GM19467 (cell line): ENCODE measurements at regions not wholly inside any gene's neighbourhood (a gene's known extent, or its start where the extent isn't known, plus 50 kb on each side); places are given as distances from the start of the nearest gene placed in this dataset.

Experiments used
- ATAC-seq: cut with Tn5 transposase; IDR thresholded peaks from one replicate; pipeline ENCODE4 v1.9.1; 2021; ENCODE audit warnings: mild to moderate bottlenecking, moderate library complexity; ENCODE audit not compliant: unreplicated experiment

GRCh38 chr12:93127582-93128331 lies 198.7 kb upstream of the EEA1 start:
- no peak for ATAC-seq

- ATAC-seq = no peak
Measured at GRCh38 chr12:93128332-93128707, 199.2 kb upstream of the EEA1 start.

- ATAC-seq = no peak
Measured at GRCh38 chr12:93130366-93131054, 201.4 kb upstream of the EEA1 start.

DNA sequence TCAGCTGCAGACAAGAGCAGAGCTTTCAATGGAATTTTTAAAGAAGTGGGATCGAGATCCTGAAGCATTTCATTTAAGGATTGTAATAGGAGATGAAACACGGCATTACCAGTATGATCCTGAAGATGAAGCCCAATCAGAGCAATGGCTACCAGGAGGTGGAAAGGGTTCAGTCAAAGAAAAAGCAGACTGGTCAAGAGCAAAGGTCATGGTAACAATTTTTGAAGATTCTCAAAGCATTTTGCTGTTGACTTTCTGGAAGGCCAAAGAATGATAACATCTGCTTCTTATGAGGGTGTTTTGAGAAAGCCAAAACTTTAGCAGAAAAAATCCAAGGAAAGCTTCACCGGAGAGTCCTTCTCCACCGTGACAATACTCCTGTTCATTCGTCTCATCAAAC lies 204.3 kb upstream of the EEA1 start:
- no peak for ATAC-seq

- ATAC-seq = no peak
Measured at GRCh38 chr12:93134175-93134890, 205.2 kb upstream of the EEA1 start.

DNA sequence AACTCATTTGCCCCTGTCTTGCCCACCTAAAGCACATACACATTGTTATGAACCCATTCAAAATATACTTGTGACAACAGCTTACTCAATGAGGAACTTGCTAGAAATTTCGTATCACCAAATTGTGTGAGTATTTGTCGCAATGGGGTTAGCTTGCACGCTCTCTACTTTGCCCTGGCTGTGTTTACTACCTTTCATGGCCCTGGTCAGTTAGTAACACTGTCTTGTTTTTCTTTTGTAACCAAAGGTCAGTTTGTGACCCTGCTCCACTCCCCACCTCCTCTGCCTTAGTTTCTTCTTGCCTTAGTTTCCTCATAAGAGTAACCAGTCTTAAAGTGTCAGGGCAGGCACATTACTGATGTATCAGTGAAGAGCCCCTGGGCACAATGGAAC lies 205.8 kb upstream of the EEA1 start:
- ATAC-seq = no peak

- ATAC-seq = peak; percentile 29
Measured at GRCh38 chr12:93135286-93136239, 206.5 kb upstream of the EEA1 start.

GRCh38 chr12:93136253-93137055 lies 207.4 kb upstream of the EEA1 start:
- no peak for ATAC-seq

DNA sequence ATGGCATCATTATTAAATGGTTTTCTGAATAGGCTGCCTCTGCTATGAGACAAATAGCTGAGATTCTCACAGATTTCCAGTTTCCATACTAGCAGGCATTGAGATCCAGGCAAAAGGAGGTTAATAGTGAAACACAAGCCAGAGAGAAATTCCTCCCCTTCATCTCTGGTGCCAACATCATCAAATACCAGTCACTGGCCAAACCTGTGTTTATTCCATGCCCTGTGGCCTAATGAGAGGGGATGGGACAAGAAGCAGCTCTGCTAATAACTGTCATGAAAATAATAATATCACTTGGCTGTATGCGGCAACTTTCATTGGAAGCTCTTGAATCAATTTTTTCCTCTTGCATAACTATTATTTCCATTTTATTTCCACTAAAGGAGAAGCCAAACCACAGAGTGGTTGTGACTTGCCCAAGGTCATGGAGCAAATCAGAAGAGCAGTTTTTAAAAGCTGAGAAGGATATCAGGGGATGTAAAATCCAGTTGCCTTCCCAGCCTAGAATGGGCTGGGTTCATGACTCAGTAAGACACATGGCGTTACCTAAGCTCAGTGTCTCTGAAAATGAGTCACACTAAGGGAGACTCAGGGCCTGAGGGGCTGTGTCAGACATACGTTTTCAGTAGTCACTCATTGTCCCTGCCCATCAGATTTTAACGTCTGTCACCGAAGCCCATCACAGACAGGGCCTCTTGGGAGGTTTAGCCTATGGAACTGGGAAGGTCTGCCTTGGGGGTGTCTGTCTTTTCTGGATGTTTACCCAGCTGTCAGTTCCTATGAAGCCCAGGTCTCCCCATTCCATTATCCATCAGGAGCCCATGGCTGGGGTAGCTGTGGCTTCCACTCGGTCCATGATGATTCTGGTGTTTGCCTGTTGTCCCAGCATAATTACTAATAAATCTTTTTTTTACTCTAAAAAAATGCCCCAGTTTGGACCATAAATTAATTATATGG lies 208.8 kb upstream of the EEA1 start:
- peak; percentile 34 for ATAC-seq

DNA sequence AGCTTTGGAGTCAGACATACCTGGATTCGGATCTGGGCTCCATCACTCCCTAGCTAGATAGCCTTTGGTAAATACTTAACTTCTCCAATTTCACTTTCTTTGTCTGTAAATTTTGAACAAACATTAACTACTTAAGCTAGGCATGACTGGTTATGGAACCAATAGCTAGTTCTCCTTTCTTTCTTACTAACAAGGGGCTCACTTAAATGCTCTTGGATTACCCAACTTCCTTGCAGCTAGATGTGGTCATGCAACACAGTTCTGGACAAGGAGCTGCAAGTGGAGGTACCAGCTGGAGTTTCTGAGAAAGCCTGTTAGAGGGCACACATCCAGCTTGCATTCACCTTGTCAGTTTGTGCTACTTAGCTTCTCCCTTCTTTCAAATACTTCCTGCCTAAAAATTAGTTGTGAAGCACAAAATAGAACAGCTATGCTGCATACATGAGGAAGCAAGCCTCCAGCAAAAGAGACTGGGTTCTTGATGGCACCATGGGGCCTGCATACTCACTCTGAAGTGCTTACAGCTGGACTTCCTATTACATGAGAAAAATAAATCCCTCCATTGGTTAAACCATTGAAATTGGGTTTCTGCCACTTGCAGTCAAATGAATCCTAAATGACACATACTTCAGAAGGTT lies 210.1 kb upstream of the EEA1 start:
- ATAC-seq = peak; percentile 58

DNA sequence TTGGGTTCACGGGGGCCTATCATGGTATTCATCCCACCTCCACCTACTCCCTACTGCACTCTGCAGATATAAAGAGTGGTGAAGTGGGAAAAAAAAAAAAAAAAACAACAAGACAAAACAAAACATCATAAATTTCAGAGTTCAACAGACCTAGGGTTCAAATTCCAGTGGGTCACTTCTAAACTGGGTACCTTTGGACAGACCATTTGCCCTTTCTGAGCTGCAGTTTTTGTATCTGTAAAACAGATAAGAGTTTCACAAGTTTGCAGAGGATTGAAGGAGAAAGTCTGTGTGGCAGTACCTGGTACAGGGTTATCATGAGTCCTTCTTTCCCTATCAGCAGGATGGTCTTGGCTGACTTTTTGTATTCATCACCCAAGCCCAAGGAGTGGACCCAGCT lies 211.2 kb upstream of the EEA1 start:
- no peak for ATAC-seq

- ATAC-seq = no peak
Measured at GRCh38 chr12:93140801-93141200, 211.7 kb upstream of the EEA1 start.

- ATAC-seq = no peak
Measured at GRCh38 chr12:93142881-93143280, 213.8 kb upstream of the EEA1 start.

- no peak for ATAC-seq
Measured at GRCh38 chr12:93144109-93144508, 215.0 kb upstream of the EEA1 start.

DNA sequence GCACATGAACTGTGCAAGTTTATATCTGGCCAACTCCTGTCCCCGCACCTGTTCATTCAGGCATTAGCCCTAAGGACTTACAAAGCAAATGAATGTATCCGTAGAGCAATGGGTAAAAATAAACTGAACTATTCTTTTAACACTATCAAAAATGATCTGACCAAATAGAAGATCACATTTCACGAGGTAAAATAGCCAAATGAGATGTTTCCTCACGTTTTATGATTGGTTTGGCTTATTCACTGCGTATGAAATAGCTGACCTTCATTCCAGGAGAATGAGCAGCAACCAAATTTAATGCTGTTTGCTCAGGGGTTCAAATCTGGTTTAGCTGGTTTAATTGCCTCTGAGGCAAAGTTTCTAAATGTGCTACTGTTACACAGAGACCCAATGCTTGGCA lies 216.0 kb upstream of the EEA1 start:
- no peak for ATAC-seq

GRCh38 chr12:93146263-93146939 lies 217.3 kb upstream of the EEA1 start:
- no peak for ATAC-seq

DNA sequence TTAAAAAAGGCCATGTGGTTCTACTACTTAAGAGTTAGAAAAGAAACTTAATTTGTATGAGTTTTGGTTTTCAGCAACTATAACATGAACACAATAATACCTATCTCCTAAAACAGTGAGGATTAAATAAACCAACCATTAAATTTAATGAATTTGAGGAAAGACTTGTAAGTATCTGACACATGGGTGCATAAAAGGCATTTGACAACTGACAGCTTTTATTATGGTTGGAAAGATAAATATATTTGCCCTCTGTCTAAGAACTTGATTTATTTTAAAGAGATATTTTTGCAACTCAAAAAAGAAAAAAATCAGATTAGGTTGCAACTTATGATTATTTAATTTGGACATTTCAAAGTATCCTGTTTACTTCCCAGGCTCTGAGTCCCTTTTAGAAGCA lies 217.9 kb upstream of the EEA1 start:
- ATAC-seq = no peak

DNA sequence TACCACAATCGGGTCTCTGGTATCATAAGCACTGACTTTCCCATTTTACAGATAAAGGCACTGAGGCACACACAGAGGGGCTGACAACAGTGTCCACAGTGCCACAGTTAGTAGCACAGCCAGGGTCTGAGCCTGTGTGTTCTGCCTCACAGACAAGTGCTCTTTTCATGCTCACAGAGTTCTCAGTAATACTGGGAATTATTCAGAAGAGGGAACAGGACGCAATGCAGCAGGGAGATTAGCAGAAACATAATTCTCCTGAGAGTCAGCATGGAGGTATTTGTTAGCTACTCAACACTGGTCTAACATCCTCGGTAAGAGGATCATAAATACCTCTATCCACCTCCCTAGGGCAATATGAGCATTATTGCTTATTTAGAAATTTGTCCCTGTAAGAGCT lies 219.3 kb upstream of the EEA1 start:
- ATAC-seq = no peak
